Transverse colon (tissue), 4 donors: ENCODE measurements at regions not wholly inside any gene's neighbourhood (a gene's known extent, or its start where the extent isn't known, plus 50 kb on each side); places are given as distances from the start of the nearest gene placed in this dataset.

Source experiments
- POLR2A ChIP-seq: fragments of 450-650 bp; IDR thresholded peaks from one replicate; pipeline ENCODE4 v1.6.1; 2016; ENCODE audit warnings: antibody characterized with exemption, mild to moderate bottlenecking, moderate library complexity
- POLR2AphosphoS5 ChIP-seq, 3 donors: sonication (generic); formaldehyde crosslinking; IDR thresholded peaks; one replicate each; pipeline ENCODE4 v1.6.1; 2016; ENCODE audit warnings: antibody characterized with exemption in 3 of 3
- TF ChIP-seq, protein P1 (sequence below), 5 experiments: fragments of 200-600 bp in 3 of 5; fragments of 450-650 bp in 2 of 5; sonication (generic) in 3 of 5; IDR thresholded peaks; 1 replicate in 2 of 5; 2 replicates in 3 of 5; pipeline ENCODE4 v1.5.1; 2016 to 2017; ENCODE audit warnings: antibody characterized with exemption in 5 of 5, inconsistent platforms in 3 of 5, mild to moderate bottlenecking in 2 of 5, moderate library complexity in 1 of 5

DNA sequence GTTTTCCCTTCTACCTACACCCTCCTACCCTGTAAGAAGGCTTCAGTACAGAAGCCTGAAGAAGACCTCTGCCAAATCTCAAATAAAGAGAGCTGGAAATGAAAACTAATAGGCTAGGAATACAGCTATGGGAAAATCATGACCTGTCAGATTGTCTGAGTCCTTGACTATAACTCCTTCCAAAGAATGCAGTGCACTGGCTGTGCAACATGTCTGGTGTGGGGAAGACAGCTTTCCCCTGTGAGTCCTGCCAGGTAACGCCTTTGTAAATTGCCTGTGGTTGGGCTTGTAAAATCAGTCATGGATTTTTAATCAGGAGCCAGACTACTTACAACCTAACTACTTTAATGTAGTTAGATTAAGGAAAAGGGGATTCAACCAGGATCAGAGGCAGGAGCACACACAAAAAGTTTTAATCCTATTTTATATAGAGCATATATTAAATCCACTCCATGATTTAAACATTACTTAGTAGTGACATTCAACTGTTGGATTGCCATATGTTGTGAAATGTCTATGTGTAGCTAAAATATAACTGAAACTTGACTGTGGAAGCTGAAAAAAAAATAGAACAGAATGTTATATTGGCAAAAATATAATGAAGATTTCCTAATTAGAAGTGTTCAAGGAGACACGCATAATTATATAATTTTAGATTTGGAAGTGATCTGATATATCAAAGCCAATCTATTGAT lies 1667.8 kb downstream of the KCNT2 start:
- TF ChIP-seq, protein P1, sequence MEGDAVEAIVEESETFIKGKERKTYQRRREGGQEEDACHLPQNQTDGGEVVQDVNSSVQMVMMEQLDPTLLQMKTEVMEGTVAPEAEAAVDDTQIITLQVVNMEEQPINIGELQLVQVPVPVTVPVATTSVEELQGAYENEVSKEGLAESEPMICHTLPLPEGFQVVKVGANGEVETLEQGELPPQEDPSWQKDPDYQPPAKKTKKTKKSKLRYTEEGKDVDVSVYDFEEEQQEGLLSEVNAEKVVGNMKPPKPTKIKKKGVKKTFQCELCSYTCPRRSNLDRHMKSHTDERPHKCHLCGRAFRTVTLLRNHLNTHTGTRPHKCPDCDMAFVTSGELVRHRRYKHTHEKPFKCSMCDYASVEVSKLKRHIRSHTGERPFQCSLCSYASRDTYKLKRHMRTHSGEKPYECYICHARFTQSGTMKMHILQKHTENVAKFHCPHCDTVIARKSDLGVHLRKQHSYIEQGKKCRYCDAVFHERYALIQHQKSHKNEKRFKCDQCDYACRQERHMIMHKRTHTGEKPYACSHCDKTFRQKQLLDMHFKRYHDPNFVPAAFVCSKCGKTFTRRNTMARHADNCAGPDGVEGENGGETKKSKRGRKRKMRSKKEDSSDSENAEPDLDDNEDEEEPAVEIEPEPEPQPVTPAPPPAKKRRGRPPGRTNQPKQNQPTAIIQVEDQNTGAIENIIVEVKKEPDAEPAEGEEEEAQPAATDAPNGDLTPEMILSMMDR (IDR thresholded peaks at IDR 0.05) = no peak
- TF ChIP-seq POLR2A (no peak), POLR2AphosphoS5 (IDR thresholded peaks at IDR 0.05) (no peak)
